H9 (cell line): ENCODE measurements at regions not wholly inside any gene's neighbourhood (a gene's known extent, or its start where the extent isn't known, plus 50 kb on each side); places are given as distances from the start of the nearest gene placed in this dataset.

ENCODE experiments used
- DNase-seq: peaks from one replicate; pipeline ENCODE4 v3.0.0-alpha.2; 2017
- H2AFZ ChIP-seq: one replicate; pipeline ENCODE4 v1.6.1; 2013; ENCODE audit warnings: mild to moderate bottlenecking, low read length, control low read depth, moderate library complexity
- H2AK5ac ChIP-seq: 2 replicates; pipeline ENCODE4 v1.6.1; 2013; ENCODE audit warnings: low read length, control low read depth, mixed read lengths; ENCODE audit not compliant: insufficient read length
- H2BK120ac ChIP-seq: one replicate; pipeline ENCODE4 v1.6.1; 2013; ENCODE audit warnings: low read depth, mild to moderate bottlenecking, low read length, control low read depth, inconsistent platforms; ENCODE audit not compliant: poor library complexity, severe bottlenecking
- H2BK12ac ChIP-seq: 2 replicates; pipeline ENCODE4 v1.6.1; 2013; ENCODE audit warnings: low read length, control low read depth, mixed read lengths, low read depth; ENCODE audit not compliant: insufficient read length
- H2BK15ac ChIP-seq: 2 replicates; pipeline ENCODE4 v1.6.1; 2013; ENCODE audit warnings: low read depth, low read length, control low read depth
- H2BK20ac ChIP-seq: one replicate; pipeline ENCODE4 v1.6.1; 2013; ENCODE audit warnings: low read depth, mild to moderate bottlenecking, low read length, control low read depth, inconsistent platforms; ENCODE audit not compliant: poor library complexity, severe bottlenecking
- H2BK5ac ChIP-seq: 2 replicates; pipeline ENCODE4 v1.6.1; 2013; ENCODE audit warnings: low read length, control low read depth, mixed read lengths; ENCODE audit not compliant: insufficient read length
- H3K14ac ChIP-seq: 2 replicates; pipeline ENCODE4 v1.6.1; 2013; ENCODE audit warnings: low read length, control low read depth; ENCODE audit not compliant: insufficient read depth
- H3K18ac ChIP-seq: 2 replicates; pipeline ENCODE4 v1.6.1; 2013; ENCODE audit warnings: low read depth, mild to moderate bottlenecking, mixed read lengths, low read length, control low read depth; ENCODE audit not compliant: insufficient read length
- H3K23ac ChIP-seq: 2 replicates; pipeline ENCODE4 v1.6.1; 2013; ENCODE audit warnings: low read length, control low read depth, mixed read lengths, low read depth; ENCODE audit not compliant: insufficient read length
- H3K23me2 ChIP-seq: 2 replicates; pipeline ENCODE4 v1.6.1; 2013; ENCODE audit warnings: low read depth, mild to moderate bottlenecking, mixed read lengths, low read length, control low read depth; ENCODE audit not compliant: insufficient read length, poor library complexity, severe bottlenecking
- H3K27ac ChIP-seq: 2 replicates; pipeline ENCODE4 v1.5.1; 2013; ENCODE audit warnings: low read length, control low read depth, mixed read lengths, low read depth; ENCODE audit not compliant: insufficient read length
- H3K27me3 ChIP-seq: 2 replicates; pipeline ENCODE4 v1.6.1; 2013; ENCODE audit warnings: low read length, control low read depth, inconsistent platforms; ENCODE audit not compliant: insufficient read depth
- H3K4ac ChIP-seq: 2 replicates; pipeline ENCODE4 v1.6.1; 2013; ENCODE audit warnings: low read depth, mild to moderate bottlenecking, control low read depth, inconsistent platforms, low read length, moderate library complexity
- H3K4me1 ChIP-seq: 2 replicates; pipeline ENCODE4 v1.6.1; 2013; ENCODE audit warnings: low read length, control low read depth, inconsistent platforms; ENCODE audit not compliant: insufficient read depth
- H3K4me2 ChIP-seq: 2 replicates; pipeline ENCODE4 v1.6.1; 2013; ENCODE audit warnings: low read length, control low read depth, mixed read lengths; ENCODE audit not compliant: insufficient read length, insufficient read depth
- H3K56ac ChIP-seq: 2 replicates; pipeline ENCODE4 v1.6.1; 2013; ENCODE audit warnings: low read depth, mild to moderate bottlenecking, mixed read lengths, low read length, control low read depth; ENCODE audit not compliant: insufficient read length
- H3K79me1 ChIP-seq: 2 replicates; pipeline ENCODE4 v1.6.1; 2013; ENCODE audit warnings: low read depth, mild to moderate bottlenecking, moderate library complexity, low read length, control low read depth, inconsistent platforms; ENCODE audit not compliant: insufficient read depth, poor library complexity, severe bottlenecking
- H3K79me2 ChIP-seq: 2 replicates; pipeline ENCODE4 v1.6.1; 2013; ENCODE audit warnings: low read length, control low read depth, inconsistent platforms; ENCODE audit not compliant: insufficient read depth
- H3K9ac ChIP-seq: 2 replicates; pipeline ENCODE4 v1.6.1; 2013; ENCODE audit warnings: low read length, control low read depth, mixed read lengths; ENCODE audit not compliant: insufficient read length; ENCODE audit errors: extremely low read depth
- H3K9me3 ChIP-seq: one replicate; pipeline ENCODE4 v1.6.1; 2013; ENCODE audit warnings: low read depth, low read length, inconsistent platforms; ENCODE audit not compliant: control insufficient read depth
- H3T11ph ChIP-seq: one replicate; pipeline ENCODE4 v1.6.1; 2013; ENCODE audit warnings: mild to moderate bottlenecking, low read length, control low read depth, inconsistent platforms
- H4K20me1 ChIP-seq: one replicate; pipeline ENCODE4 v1.6.1; 2013; ENCODE audit not compliant: control insufficient read depth, insufficient read length, insufficient read depth
- H4K5ac ChIP-seq: 2 replicates; pipeline ENCODE4 v1.6.1; 2013; ENCODE audit warnings: low read depth, mild to moderate bottlenecking, mixed read lengths, low read length, control low read depth; ENCODE audit not compliant: insufficient read length
- H4K8ac ChIP-seq: replicated peaks from 2 replicates; pipeline ENCODE4 v1.6.1; 2013; ENCODE audit warnings: low read length, control low read depth, mixed read lengths, low read depth; ENCODE audit not compliant: insufficient read length
- H4K91ac ChIP-seq: 2 replicates; pipeline ENCODE4 v1.6.1; 2013; ENCODE audit warnings: low read depth, mild to moderate bottlenecking, moderate library complexity, mixed read lengths, low read length, control low read depth; ENCODE audit not compliant: insufficient read length
- H3K27ac Mint-ChIP-seq, 3 experiments: 2 replicates in 2 of 3; 3 replicates in 1 of 3; pipeline ENCODE4 v1.8.0; 2020 to 2021; ENCODE audit warnings: mixed read lengths in 3 of 3, mild to moderate bottlenecking in 1 of 3, moderate library complexity in 1 of 3
- H3K27me3 Mint-ChIP-seq: 2 replicates; pipeline ENCODE4 v1.8.0; 2021; ENCODE audit warnings: low read depth, mild to moderate bottlenecking, moderate library complexity, mixed read lengths
- H3K36me3 Mint-ChIP-seq, 3 experiments: 2 replicates in 2 of 3; 3 replicates in 1 of 3; pipeline ENCODE4 v1.8.0; 2020 to 2021; ENCODE audit warnings: low read depth in 3 of 3, mixed read lengths in 3 of 3; ENCODE audit not compliant: insufficient read depth in 1 of 3
- H3K4me1 Mint-ChIP-seq, 2 experiments: 2 replicates each; pipeline ENCODE4 v1.8.0; 2020; ENCODE audit warnings: mixed read lengths in 2 of 2
- H3K4me3 Mint-ChIP-seq, 2 experiments: 2 replicates in 1 of 2; 3 replicates in 1 of 2; pipeline ENCODE4 v1.8.0; 2020 to 2021; ENCODE audit warnings: mild to moderate bottlenecking in 2 of 2, mixed read lengths in 2 of 2, moderate library complexity in 1 of 2
- H3K9me3 Mint-ChIP-seq, 2 experiments: 2 replicates in 1 of 2; 3 replicates in 1 of 2; pipeline ENCODE4 v1.8.0; 2020; ENCODE audit warnings: mild to moderate bottlenecking in 2 of 2, mixed read lengths in 2 of 2, moderate library complexity in 1 of 2
- WGBS: extraction: QIAGEN DNeasy Blood & Tissue Kit; methylation state at CpG from one replicate; pipeline ENCODE4 v1.1.7; 2013; ENCODE audit warnings: missing lambda C conversion rate, low lambda C conversion rate, mixed read lengths; ENCODE audit not compliant: insufficient read length; ENCODE audit errors: extremely low coverage; 5-methylcytosine and 5-hydroxymethylcytosine counted together
- TF ChIP-seq, protein P1 (sequence below): fragments of 200-600 bp; sonication (generic); conservative IDR thresholded peaks from 3 replicates; pipeline ENCODE4 v1.8.0; 2021; ENCODE audit warnings: antibody characterized with exemption, mild to moderate bottlenecking

DNA sequence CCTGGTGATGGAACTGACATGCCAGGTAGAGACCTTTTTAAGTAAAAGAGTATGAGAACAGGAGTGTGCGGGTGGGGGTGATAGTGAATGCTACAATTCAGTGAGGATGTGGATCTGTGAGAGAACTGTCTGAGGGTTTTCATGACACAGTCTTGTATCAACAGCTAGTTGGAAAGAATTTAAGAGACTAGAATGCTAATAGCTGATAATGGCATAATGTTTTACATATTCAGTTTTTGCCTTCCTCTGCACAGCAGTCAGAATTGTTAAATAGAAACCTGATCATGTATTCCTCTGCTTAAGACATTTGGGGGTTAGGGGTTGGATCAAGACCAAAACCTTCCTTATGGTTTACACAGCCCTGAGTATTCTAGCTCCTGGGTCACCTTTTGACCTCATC is 152.8 kb upstream of the ZRANB2 start:
- Histone ChIP-seq H3K27me3 (no peaks in the 10 kb centered on the region), H2BK15ac (no peak overlapping the region), H3T11ph (no peak overlapping the region), H3K9me3 (no peaks in the 10 kb centered on the region), H3K79me2 (no peaks in the 10 kb centered on the region), H3K4me2 (no peak overlapping the region), H4K5ac (no peak overlapping the region), H3K4me1 (peaks cover 4% of the 10 kb centered on the region; the same call in 1 of the 2 replicates), H3K27ac (no peak overlapping the region), H3K14ac (no peak overlapping the region), H2AK5ac (no peak overlapping the region), H2BK12ac (no peak overlapping the region), H2BK120ac (no peak overlapping the region), H3K9ac (no peak overlapping the region), H4K20me1 (no peaks in the 10 kb centered on the region), H2BK20ac (no peak overlapping the region), H2AFZ (no peak overlapping the region), H4K8ac (no peak overlapping the region), H4K91ac (no peak overlapping the region), H2BK5ac (no peak overlapping the region), H3K23me2 (no peaks in the 10 kb centered on the region), H3K4ac (no peak overlapping the region), H3K18ac (no peak overlapping the region), H3K79me1 (no peaks in the 10 kb centered on the region), H3K23ac (no peak overlapping the region), H3K56ac (no peak overlapping the region)
- Mint-ChIP-seq H3K36me3 (no peaks in the 10 kb centered on the region), H3K27ac (no peak overlapping the region), H3K4me3 (no peak overlapping the region), H3K4me1 (peaks cover 28 to 30% of the 10 kb centered on the region in 2 experiments), H3K9me3 (no peaks in the 10 kb centered on the region), H3K27me3 (no peaks in the 10 kb centered on the region)
- TF ChIP-seq, protein P1, sequence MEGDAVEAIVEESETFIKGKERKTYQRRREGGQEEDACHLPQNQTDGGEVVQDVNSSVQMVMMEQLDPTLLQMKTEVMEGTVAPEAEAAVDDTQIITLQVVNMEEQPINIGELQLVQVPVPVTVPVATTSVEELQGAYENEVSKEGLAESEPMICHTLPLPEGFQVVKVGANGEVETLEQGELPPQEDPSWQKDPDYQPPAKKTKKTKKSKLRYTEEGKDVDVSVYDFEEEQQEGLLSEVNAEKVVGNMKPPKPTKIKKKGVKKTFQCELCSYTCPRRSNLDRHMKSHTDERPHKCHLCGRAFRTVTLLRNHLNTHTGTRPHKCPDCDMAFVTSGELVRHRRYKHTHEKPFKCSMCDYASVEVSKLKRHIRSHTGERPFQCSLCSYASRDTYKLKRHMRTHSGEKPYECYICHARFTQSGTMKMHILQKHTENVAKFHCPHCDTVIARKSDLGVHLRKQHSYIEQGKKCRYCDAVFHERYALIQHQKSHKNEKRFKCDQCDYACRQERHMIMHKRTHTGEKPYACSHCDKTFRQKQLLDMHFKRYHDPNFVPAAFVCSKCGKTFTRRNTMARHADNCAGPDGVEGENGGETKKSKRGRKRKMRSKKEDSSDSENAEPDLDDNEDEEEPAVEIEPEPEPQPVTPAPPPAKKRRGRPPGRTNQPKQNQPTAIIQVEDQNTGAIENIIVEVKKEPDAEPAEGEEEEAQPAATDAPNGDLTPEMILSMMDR: no peak
- no CpG with 5 or more reads among the region's 1 CpG for WGBS
- no peak for DNase-seq
